ENCODE measurements at regions not wholly inside any gene's neighbourhood (a gene's known extent, or its start where the extent isn't known, plus 50 kb on each side); places are given as distances from the start of the nearest gene placed in this dataset.

DNA sequence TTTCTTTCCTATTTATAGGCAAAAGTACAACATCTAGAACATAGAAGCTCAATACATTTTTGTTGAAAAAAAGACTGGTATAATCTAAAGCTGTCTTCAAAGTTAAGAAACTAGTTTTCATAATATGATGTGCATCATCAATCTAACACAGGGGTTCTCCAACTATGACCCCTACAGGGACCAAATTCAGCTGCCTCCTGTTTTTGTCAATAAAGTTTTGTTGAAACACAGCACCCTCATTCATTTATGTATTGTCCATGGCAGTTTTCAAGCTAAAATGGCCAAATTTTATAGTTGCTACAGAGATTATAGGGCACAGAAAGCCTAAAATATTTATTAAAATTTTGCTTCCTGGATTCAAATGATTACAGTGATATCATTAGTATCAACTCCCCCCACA, 452.9 kb downstream of the CCER1 start:
- Histone ChIP-seq H3K27me3 (ENCODE audit: control insufficient read depth, insufficient read depth) (no peaks in the 10 kb centered on the region), H3K27ac (ENCODE audit: low read length) (no peak overlapping the region), H3K4me1 (ENCODE audit: control insufficient read depth, insufficient read depth, low read length) (no peaks in the 10 kb centered on the region), H3K4me3 (ENCODE audit: low read length) (no peak overlapping the region), H3K9me3 (ENCODE audit: control insufficient read depth, low read length) (no peaks in the 10 kb centered on the region)
- DNase-seq (no peak), ATAC-seq (no peak)
- intact Hi-C loops (cut with DNase I) = no loop called here

DNA sequence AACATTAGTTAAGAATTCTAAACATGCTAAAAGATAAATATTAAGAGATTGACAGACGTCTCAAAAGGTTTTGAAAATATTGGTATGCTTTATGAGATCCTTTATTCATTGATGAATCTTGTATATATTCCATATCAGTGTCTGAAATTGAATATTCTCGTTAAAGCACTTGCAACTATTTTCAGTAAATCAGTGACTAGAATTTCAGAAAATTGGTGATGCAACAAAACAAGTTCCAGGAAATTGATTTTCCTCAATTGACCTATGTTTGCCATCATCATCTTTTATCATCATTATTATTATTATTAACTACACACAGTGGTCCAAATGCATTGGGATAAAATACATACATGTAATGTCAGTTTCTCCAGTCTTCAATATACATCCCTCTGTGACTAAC, 453.6 kb downstream of the CCER1 start:
- no peak overlapping the region for H3K27ac ChIP-seq (ENCODE audit: low read length)
- ATAC-seq (no peak), DNase-seq (no peak)
- no peak overlapping the region for H3K4me3 ChIP-seq (ENCODE audit: low read length)
- no peaks in the 10 kb centered on the region for H3K9me3 ChIP-seq (ENCODE audit: control insufficient read depth, low read length)
- no peaks in the 10 kb centered on the region for H3K4me1 ChIP-seq (ENCODE audit: control insufficient read depth, insufficient read depth, low read length)
- H3K27me3 ChIP-seq (ENCODE audit: control insufficient read depth, insufficient read depth) = no peaks in the 10 kb centered on the region
- WGBS = 84% methylated on average over 2 of the region's 2 CpGs
- intact Hi-C loops (cut with DNase I) = no loop called here

DNA sequence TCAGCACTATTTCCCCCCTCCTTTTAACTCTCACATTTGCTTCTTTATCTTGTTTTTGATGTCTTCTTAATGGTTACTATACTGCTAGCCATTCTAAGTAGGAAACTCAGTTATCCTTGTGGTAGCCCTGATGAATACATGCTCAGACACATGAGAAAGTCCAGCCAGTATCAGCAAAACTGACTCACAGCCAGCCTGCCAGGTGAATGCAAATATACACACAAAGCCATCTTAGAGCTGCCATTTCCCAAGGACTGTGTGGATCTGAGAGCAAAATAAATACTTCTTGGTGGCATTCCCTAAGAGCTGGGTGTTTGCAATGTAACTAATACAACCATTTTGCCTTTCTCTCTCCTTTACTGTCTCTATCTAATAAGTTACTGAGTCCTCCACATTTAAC, 455.2 kb downstream of the CCER1 start:
- Histone ChIP-seq H3K4me1 (ENCODE audit: control insufficient read depth, insufficient read depth, low read length) (no peaks in the 10 kb centered on the region), H3K27ac (ENCODE audit: low read length) (no peak overlapping the region), H3K27me3 (ENCODE audit: control insufficient read depth, insufficient read depth) (no peaks in the 10 kb centered on the region), H3K4me3 (ENCODE audit: low read length) (no peak overlapping the region), H3K9me3 (ENCODE audit: control insufficient read depth, low read length) (no peaks in the 10 kb centered on the region)
- DNase-seq (no peak), ATAC-seq (no peak)
- intact Hi-C loops (cut with DNase I) = no loop called here

DNA sequence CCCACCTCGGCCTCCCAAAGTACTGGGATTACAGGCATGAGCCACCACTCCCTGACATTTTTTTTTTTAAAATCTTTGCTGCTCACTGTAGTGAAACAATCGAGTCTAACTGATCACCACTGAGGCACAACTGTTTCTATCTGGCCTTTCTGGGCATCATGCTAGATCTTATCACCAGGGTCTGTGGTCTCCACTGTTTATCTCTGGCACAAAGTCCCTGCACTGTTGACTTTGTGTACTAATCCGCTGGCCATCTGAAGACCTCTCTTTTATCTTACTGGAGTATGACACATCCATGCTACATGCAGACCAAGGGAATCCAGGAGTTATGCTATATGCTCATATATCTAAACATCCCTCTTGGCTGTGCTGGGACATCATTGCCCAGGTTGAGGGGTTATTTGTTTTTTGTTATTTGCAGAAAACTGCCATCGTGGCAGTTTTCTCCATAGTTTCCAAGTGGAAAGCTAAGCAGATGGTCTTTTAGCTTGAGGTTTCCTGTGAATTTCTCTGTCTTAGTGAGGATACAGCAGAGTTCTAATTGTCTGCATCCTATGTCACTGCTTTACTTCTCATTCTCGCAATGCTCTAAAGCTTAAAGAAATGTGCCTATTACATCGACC, 456.9 kb downstream of the CCER1 start:
- WGBS = 85% methylated on average over 6 of the region's 6 CpGs
- ATAC-seq = no peak

DNA sequence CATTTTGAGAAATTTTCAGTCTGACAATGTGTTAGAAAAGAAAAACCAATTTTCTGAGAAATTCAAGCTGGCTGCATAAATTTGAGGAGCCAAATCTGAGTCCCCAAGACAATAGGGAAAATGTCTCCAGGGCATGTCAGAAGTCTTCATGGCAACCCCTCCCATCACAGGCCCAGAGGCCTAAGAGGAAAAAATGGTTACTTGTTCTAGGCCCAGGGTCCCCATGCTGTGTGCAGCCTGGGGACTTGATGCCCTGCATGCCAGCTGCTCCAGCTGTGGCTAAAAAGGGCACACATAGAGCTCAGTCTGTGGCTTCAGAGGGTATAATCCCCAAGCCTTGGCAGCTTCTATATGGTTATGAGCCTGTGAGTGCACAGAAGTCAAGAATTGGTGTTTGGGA, 464.6 kb downstream of the CCER1 start:
- H3K4me3 ChIP-seq (ENCODE audit: low read length) = no peak overlapping the region
- H3K9me3 ChIP-seq (ENCODE audit: control insufficient read depth, low read length) = peaks cover 3% of the 10 kb centered on the region
- H3K4me1 ChIP-seq (ENCODE audit: control insufficient read depth, insufficient read depth, low read length) = no peaks in the 10 kb centered on the region
- no peak for DNase-seq
- no peak for ATAC-seq
- intact Hi-C loops (cut with DNase I) = no loop called here
- H3K27me3 ChIP-seq (ENCODE audit: control insufficient read depth, insufficient read depth) = no peaks in the 10 kb centered on the region
- H3K27ac ChIP-seq (ENCODE audit: low read length) = no peak overlapping the region

More for the DNA sequence above, 456.9 kb downstream of the CCER1 start:
- no peaks in the 10 kb centered on the region for H3K9me3 ChIP-seq (ENCODE audit: control insufficient read depth, low read length)
- H3K27me3 ChIP-seq (ENCODE audit: control insufficient read depth, insufficient read depth) = no peaks in the 10 kb centered on the region
- no peak for DNase-seq
- no peak overlapping the region for H3K4me3 ChIP-seq (ENCODE audit: low read length)
- no peaks in the 10 kb centered on the region for H3K4me1 ChIP-seq (ENCODE audit: control insufficient read depth, insufficient read depth, low read length)
- intact Hi-C loops (cut with DNase I) = no loop called here
- no peak overlapping the region for H3K27ac ChIP-seq (ENCODE audit: low read length)

GRCh38 chr12:90489141-90489540, 465.8 kb downstream of the CCER1 start:
- no peaks in the 10 kb centered on the region for H3K4me1 ChIP-seq (ENCODE audit: control insufficient read depth, insufficient read depth, low read length)
- ATAC-seq (no peak), DNase-seq (no peak)
- WGBS = 64% methylated on average over 3 of the region's 3 CpGs
- no peak overlapping the region for H3K27ac ChIP-seq (ENCODE audit: low read length)
- intact Hi-C loops (cut with DNase I) = no loop called here
- H3K9me3 ChIP-seq (ENCODE audit: control insufficient read depth, low read length) = peaks cover 3% of the 10 kb centered on the region
- no peaks in the 10 kb centered on the region for H3K27me3 ChIP-seq (ENCODE audit: control insufficient read depth, insufficient read depth)
- H3K4me3 ChIP-seq (ENCODE audit: low read length) = no peak overlapping the region

DNA sequence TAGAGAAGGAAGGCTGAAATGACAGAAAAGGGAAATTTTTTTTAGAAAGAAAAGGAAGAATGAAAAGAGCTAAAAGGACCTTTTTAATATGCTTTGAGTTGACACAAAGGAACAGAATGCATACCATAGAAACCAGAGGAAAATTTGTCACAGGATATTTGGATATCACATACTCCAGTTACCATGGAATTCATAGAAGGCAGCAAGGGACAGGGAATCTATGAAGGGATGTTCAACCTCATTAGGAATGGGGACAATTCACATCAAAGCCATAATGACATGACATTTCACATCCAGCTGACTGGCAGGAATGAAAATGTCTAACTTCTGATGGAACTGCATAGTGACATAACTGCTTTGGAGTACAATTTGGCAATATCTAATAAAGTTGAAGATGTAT, 469.4 kb downstream of the CCER1 start:
- ATAC-seq = no peak
- intact Hi-C loops (cut with DNase I) = no loop called here
- Histone ChIP-seq H3K27ac (ENCODE audit: low read length) (no peak overlapping the region), H3K4me3 (ENCODE audit: low read length) (no peak overlapping the region), H3K27me3 (ENCODE audit: control insufficient read depth, insufficient read depth) (no peaks in the 10 kb centered on the region), H3K9me3 (ENCODE audit: control insufficient read depth, low read length) (no peaks in the 10 kb centered on the region), H3K4me1 (ENCODE audit: control insufficient read depth, insufficient read depth, low read length) (no peaks in the 10 kb centered on the region)
- no peak for DNase-seq

DNA sequence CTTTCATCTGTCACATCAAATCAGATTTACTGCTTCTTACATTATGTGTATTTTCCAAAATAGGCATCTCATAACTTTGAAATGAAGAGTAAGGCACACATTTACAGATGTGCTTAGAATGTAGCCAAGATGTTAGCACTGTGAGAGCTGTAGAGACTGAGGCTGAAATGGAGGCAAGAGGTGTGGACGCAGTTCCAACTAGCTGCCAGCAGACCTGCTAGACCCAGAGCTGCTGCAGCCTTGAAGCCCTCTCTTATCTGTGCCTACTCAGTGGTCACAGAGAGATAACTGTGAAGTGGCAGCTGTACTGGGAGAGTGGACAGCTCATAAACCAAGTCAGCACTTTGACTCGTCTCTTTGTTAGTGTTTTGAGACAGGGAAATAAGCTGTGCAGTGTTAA, 470.9 kb downstream of the CCER1 start:
- Histone ChIP-seq H3K27me3 (ENCODE audit: control insufficient read depth, insufficient read depth) (no peaks in the 10 kb centered on the region), H3K27ac (ENCODE audit: low read length) (no peak overlapping the region), H3K4me3 (ENCODE audit: low read length) (no peak overlapping the region), H3K4me1 (ENCODE audit: control insufficient read depth, insufficient read depth, low read length) (no peaks in the 10 kb centered on the region), H3K9me3 (ENCODE audit: control insufficient read depth, low read length) (no peaks in the 10 kb centered on the region)
- DNase-seq (no peak), ATAC-seq (peak in 1 of 2 donors; percentile 66)
- intact Hi-C loops (cut with DNase I) = no loop called here
- 50% methylated on average over 2 of the region's 2 CpGs for whole genome bisulfite sequencing

DNA sequence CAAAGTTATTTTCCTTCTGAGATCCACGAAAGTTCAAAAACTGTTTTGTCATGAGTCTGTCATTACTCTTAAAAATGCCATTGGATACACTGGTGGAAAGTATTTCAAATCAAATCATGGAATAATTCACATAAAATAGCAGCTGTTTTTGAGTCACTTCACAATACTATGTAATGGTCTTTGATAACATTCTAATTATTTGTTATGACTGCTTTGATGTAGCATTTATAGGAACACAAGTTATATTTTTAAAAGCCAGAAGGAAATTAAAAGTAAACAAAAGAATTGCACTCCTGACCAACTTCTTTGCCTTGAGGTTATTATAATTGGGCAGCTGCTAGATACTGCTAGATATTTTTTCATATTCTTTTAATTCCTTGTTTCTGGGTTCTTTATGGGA, 473.2 kb downstream of the CCER1 start:
- WGBS = 51% methylated on average over 1 of the region's 1 CpG
- Histone ChIP-seq H3K27me3 (ENCODE audit: control insufficient read depth, insufficient read depth) (no peaks in the 10 kb centered on the region), H3K4me3 (ENCODE audit: low read length) (no peak overlapping the region), H3K27ac (ENCODE audit: low read length) (no peak overlapping the region), H3K9me3 (ENCODE audit: control insufficient read depth, low read length) (no peaks in the 10 kb centered on the region), H3K4me1 (ENCODE audit: control insufficient read depth, insufficient read depth, low read length) (no peaks in the 10 kb centered on the region)
- no peak for ATAC-seq
- intact Hi-C loops (cut with DNase I) = no loop called here
- DNase-seq = no peak

DNA sequence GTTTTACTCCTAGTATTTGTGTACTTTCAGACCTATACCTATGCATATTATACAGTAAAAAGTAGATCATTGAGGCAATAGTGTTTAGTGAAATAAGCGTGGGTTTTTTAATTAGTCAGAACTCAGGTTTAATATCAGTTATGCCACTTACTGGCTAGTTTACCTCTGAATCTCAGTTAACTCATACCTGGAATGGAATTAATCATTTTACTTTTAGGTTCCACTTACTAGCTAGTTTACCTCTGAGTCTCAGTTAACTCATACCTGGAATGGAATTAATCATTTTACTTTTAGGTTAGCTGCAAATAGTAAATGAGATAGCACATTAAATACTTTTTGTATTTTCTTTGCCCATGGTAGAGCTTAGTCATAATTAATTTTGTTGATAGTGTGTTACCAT, 475.7 kb downstream of the CCER1 start:
- intact Hi-C loops (cut with DNase I) = no loop called here
- Histone ChIP-seq H3K4me3 (ENCODE audit: low read length) (no peak overlapping the region), H3K4me1 (ENCODE audit: control insufficient read depth, insufficient read depth, low read length) (no peaks in the 10 kb centered on the region), H3K27me3 (ENCODE audit: control insufficient read depth, insufficient read depth) (no peaks in the 10 kb centered on the region), H3K9me3 (ENCODE audit: control insufficient read depth, low read length) (no peaks in the 10 kb centered on the region), H3K27ac (ENCODE audit: low read length) (no peak overlapping the region)
- 97% methylated on average over 1 of the region's 1 CpG for WGBS
- ATAC-seq (no peak), DNase-seq (no peak)

DNA sequence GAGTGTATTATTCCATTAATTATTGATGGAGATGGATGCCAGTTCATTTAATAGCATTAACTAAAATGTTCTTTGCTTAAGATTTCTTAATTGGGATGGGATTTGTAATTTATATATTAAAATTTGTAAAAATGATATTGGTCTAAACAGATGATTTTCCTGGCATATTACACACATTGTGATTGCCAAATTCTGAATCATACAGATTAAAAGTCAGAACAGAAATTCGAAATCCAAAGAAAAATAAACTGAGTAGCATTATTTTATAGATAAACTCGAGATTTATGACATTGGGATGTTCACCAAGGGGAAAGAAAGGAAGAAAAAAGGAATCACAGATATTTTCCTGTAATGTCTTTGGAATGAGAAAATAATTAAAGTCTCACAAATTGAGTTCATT, 481.1 kb downstream of the CCER1 start:
- intact Hi-C loops (cut with DNase I) = no loop called here
- DNase-seq (no peak), ATAC-seq (no peak)
- H3K27ac ChIP-seq (ENCODE audit: low read length) = no peak overlapping the region
- WGBS = 44% methylated on average over 2 of the region's 2 CpGs
- no peaks in the 10 kb centered on the region for H3K4me1 ChIP-seq (ENCODE audit: control insufficient read depth, insufficient read depth, low read length)
- peaks cover 3% of the 10 kb centered on the region for H3K9me3 ChIP-seq (ENCODE audit: control insufficient read depth, low read length)
- H3K27me3 ChIP-seq (ENCODE audit: control insufficient read depth, insufficient read depth) = no peaks in the 10 kb centered on the region
- H3K4me3 ChIP-seq (ENCODE audit: low read length) = no peak overlapping the region

DNA sequence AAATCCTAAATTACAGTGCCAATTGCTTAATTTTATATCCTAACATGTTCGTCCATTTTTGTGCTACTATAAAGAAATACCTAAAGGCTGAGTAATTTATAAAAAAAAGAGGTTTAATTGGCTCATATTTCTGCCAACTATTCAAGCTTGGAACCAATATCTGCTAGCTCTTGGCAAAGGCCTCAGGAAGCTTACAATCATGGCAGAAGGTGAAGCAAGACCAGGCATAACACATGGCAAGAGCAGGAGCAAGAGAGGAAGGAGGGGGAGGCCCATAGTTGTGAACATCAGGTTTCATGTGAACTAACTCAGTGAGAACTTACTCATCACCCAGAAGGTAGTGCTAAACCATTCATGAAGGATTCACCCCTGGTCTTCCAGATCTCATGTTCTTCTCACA, 494.3 kb downstream of the CCER1 start:
- Histone ChIP-seq H3K27ac (ENCODE audit: low read length) (no peak overlapping the region), H3K4me1 (ENCODE audit: control insufficient read depth, insufficient read depth, low read length) (no peaks in the 10 kb centered on the region), H3K4me3 (ENCODE audit: low read length) (no peak overlapping the region), H3K9me3 (ENCODE audit: control insufficient read depth, low read length) (no peaks in the 10 kb centered on the region), H3K27me3 (ENCODE audit: control insufficient read depth, insufficient read depth) (no peaks in the 10 kb centered on the region)
- WGBS = 77% methylated on average over 1 of the region's 1 CpG
- ATAC-seq (no peak), DNase-seq (no peak)
- intact Hi-C loops (cut with DNase I) = no loop called here
